Thymus (tissue), 11 donors: ENCODE measurements at regions not wholly inside any gene's neighbourhood (a gene's known extent, or its start where the extent isn't known, plus 50 kb on each side); places are given as distances from the start of the nearest gene placed in this dataset.

Experiments used
- DNase-seq, 9 donors: peaks; one replicate each; pipeline ENCODE4 v3.0.0-alpha.2; 2013; ENCODE audit warnings: low spot score in 9 of 9, low read depth in 6 of 9, missing footprints in 1 of 9
- H3K27ac ChIP-seq, 2 donors: one replicate each; pipeline ENCODE4 v1.5.1; 2013; ENCODE audit warnings: control low read depth in 1 of 2, low read depth in 1 of 2, low read length in 1 of 2, mild to moderate bottlenecking in 1 of 2, moderate library complexity in 1 of 2
- H3K27me3 ChIP-seq, 2 donors: one replicate each; pipeline ENCODE4 v1.5.1; 2013; ENCODE audit warnings: low read length in 1 of 2; ENCODE audit not compliant: control insufficient read depth in 2 of 2, insufficient read depth in 1 of 2
- H3K36me3 ChIP-seq, 2 donors: one replicate each; pipeline ENCODE4 v1.5.1; 2013; ENCODE audit warnings: low read length in 1 of 2, mild to moderate bottlenecking in 1 of 2, moderate library complexity in 1 of 2; ENCODE audit not compliant: control insufficient read depth in 2 of 2, insufficient read depth in 2 of 2
- H3K4me1 ChIP-seq, 2 donors: one replicate each; pipeline ENCODE4 v1.5.1; 2013; ENCODE audit warnings: low read length in 2 of 2; ENCODE audit not compliant: control insufficient read depth in 2 of 2, insufficient read depth in 2 of 2
- H3K4me3 ChIP-seq, 2 donors: one replicate each; pipeline ENCODE4 v1.5.1; 2013; ENCODE audit warnings: low read length in 2 of 2, control low read depth in 1 of 2, mild to moderate bottlenecking in 1 of 2
- H3K9me3 ChIP-seq, 2 donors: one replicate each; pipeline ENCODE4 v1.5.1; 2013; ENCODE audit warnings: low read length in 1 of 2, mild to moderate bottlenecking in 1 of 2; ENCODE audit not compliant: control insufficient read depth in 2 of 2, insufficient read depth in 1 of 2
- WGBS: extraction: QIAGEN DNeasy Blood & Tissue Kit; methylation state at CpG from one replicate; pipeline ENCODE4 v1.1.7; 2013; 5-methylcytosine and 5-hydroxymethylcytosine counted together
- donor health status: healthy.

DNA sequence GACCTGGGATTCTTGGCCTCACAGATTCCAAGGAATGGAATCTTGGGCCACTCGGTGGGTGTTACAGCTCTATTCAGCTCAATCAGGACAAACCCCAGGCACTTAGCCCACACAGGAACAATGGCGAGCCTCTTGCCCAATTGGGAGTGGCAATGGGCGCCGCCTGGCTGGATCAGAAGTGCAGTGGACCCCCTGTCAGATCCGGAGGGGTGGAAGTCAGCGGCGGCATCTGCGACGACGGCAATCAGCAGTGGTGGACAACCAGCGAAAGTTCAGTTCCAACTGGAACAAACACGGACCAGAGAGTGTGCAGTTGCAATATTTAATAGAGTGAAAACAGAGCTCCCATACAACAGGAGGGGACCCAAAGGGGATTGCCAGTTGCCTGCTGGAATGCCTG is 378.3 kb downstream of the CDH9 start:
- Histone ChIP-seq H3K27ac (no peak overlapping the region), H3K9me3 (peaks cover 1 to 15% of the 10 kb centered on the region in 2 donors), H3K27me3 (no peaks in the 10 kb centered on the region), H3K4me3 (no peak overlapping the region), H3K36me3 (no peaks in the 10 kb centered on the region), H3K4me1 (no peaks in the 10 kb centered on the region)
- DNase-seq, result no peak
- WGBS, result 94% methylated on average over 12 of the region's 12 CpGs

DNA sequence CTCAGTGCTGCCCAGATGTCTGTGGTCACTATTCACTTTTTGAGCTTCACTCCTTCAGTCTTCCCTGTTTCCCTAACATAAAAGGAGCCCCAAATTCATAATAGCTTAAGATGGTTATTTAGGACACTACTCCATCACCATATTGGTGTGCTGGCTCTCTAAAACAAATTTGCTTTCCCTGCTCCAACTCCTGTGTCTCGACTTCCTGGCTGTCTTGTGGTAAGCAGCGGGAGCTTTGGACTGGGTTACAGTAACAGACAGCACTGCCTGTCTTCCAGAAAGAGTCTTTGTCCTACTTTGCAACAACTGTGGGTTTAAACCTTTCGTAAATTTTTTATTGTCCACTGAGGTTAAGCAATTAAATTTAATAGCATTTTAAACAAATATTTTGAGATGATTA is 389.4 kb downstream of the CDH9 start:
- H3K27me3 ChIP-seq, result no peaks in the 10 kb centered on the region
- no peaks in the 10 kb centered on the region for H3K36me3 ChIP-seq
- H3K4me3 ChIP-seq, result no peak overlapping the region
- no peak for DNase-seq
- H3K27ac ChIP-seq, result no peak overlapping the region
- H3K9me3 ChIP-seq, result peaks cover 0 to 4% of the 10 kb centered on the region in 2 donors
- no peaks in the 10 kb centered on the region for H3K4me1 ChIP-seq
- 63% methylated on average over 3 of the region's 3 CpGs for WGBS

DNA sequence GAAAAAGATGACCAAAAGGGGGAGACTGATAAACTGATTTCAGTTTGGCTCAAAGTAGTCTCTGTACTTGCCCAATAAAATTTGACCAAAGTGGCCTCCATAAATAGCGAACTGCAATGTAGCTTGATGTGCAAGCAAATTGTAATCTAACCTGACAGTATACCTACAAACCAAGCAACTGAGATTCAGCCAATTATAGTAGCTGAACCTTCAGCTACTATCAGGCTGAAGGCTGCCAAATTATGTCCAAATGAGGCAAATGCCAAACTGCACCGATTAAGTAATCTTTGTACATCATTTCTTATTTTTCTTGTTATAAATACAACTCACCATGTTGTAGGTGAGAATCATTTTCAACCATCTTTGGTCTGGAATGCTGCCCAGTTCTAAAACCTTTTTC is 390.6 kb downstream of the CDH9 start:
- 88% methylated on average over 2 of the region's 2 CpGs for WGBS
- no peak overlapping the region for H3K27ac ChIP-seq
- H3K36me3 ChIP-seq, result no peaks in the 10 kb centered on the region
- peaks cover 0 to 4% of the 10 kb centered on the region in 2 donors for H3K9me3 ChIP-seq
- DNase-seq, result no peak
- no peaks in the 10 kb centered on the region for H3K4me1 ChIP-seq
- H3K4me3 ChIP-seq, result no peak overlapping the region
- no peaks in the 10 kb centered on the region for H3K27me3 ChIP-seq

DNA sequence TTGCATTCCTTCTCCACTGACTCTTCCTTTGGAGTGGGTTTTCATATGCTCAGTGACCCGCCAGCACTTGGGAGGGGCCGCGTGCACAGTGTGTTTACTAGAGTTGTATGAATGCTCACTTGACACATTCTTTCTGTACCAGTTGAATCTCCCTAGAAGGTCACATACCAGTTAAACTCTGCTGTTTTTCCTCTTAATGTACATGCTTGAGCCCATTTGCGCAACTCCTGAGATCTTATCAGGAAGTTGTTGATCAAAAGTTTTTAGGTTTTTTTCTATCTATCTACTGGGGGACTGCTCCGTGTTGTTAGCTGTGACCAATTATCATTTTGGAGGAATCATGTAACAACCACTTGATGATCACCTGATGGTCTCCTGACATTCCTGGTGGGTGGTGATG is 392.7 kb downstream of the CDH9 start:
- Histone ChIP-seq H3K4me1 (no peaks in the 10 kb centered on the region), H3K9me3 (peaks cover 0 to 4% of the 10 kb centered on the region in 2 donors), H3K27ac (no peak overlapping the region), H3K27me3 (no peaks in the 10 kb centered on the region), H3K4me3 (no peak overlapping the region), H3K36me3 (no peaks in the 10 kb centered on the region)
- 96% methylated on average over 5 of the region's 5 CpGs for WGBS
- no peak for DNase-seq

DNA sequence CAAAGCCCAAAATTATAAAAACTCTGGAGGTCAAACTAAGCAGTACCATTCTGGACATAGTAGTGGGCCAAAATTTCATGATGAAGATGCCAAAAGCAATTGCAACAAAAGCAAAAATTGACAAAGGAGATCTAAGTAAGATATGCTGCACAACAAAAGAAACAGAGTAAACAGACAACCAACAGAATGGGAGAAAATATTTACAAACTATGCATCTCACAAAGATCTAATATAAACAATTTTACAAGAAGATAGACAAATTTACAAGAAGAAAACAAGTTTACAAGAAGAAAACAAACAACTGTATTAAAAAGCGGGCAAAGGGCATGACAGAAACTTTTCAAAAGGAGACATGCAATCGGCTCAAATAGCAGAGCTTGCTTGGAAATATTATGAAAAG is 396.9 kb downstream of the CDH9 start:
- Histone ChIP-seq H3K27me3 (no peaks in the 10 kb centered on the region), H3K4me3 (no peak overlapping the region), H3K9me3 (peaks cover 0 to 4% of the 10 kb centered on the region in 2 donors), H3K36me3 (no peaks in the 10 kb centered on the region), H3K27ac (no peak overlapping the region), H3K4me1 (no peaks in the 10 kb centered on the region)
- DNase-seq, result no peak
- WGBS, result 94% methylated on average over 2 of the region's 2 CpGs

DNA sequence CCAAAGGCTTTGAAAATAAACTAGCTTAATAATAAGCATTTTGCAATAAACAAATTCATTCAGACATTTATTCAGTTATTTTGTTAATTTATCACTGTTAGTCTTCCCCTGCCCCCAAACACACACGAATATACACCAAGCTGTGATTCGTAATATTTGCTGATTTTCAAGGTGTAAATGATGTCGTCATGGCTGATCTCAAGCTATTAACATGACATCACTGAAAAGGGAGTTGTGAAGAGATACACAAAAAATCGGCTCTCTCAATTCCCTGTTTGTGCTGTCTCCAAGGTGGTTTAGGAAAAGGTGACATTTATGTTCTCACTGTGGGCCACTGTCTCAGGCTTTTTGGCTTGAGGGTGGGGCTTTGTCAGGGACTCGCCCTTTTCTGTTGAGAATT is 413.3 kb downstream of the CDH9 start:
- WGBS, result 87% methylated on average over 5 of the region's 5 CpGs
- DNase-seq, result no peak
- H3K27me3 ChIP-seq, result no peaks in the 10 kb centered on the region

DNA sequence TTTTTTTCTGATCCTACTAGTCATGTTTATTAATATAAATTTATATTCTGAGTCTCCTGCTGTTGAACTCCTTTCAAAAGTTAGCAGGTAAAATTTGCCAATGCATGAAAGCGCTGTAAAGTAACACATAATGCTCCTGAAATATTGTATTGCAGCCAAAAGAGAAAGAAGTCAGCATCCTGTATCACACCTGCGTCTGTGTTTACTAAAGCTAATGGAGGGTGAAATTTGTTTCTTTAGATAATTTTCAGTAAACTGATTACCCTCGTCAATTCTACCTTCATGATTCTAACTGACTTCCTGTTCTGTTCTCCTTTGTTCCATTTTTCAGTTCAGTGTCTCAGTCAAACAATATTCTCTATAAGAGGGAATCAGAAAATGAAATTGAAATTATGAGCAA is 415.4 kb downstream of the CDH9 start:
- no peak for DNase-seq
- no peaks in the 10 kb centered on the region for H3K4me1 ChIP-seq
- no peaks in the 10 kb centered on the region for H3K36me3 ChIP-seq
- no peak overlapping the region for H3K27ac ChIP-seq
- no peaks in the 10 kb centered on the region for H3K9me3 ChIP-seq
- no peak overlapping the region for H3K4me3 ChIP-seq
- WGBS, result 77% methylated on average over 3 of the region's 3 CpGs
- H3K27me3 ChIP-seq, result no peaks in the 10 kb centered on the region

More for the DNA sequence above, 413.3 kb downstream of the CDH9 start:
- H3K4me3 ChIP-seq, result no peak overlapping the region
- H3K27ac ChIP-seq, result no peak overlapping the region
- H3K36me3 ChIP-seq, result no peaks in the 10 kb centered on the region
- H3K9me3 ChIP-seq, result no peaks in the 10 kb centered on the region
- H3K4me1 ChIP-seq, result no peaks in the 10 kb centered on the region

DNA sequence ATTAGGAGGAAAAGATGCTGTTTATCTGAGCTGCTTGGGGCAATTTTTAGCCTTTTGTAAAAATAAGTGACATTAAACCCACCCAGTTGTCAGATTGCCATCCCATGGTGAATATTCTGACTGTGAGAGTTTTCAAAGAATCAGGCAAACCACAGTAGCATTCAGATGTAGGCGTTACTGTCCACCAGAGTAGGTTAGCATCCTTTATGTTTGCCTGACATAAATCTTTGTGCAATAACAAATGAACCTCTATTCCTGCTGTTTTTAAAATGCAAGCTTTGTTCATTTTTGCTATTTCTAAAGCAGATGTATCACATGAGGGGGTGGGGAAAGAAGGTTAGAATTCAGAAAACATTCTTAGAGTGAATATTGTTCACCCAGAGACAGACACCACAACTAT is 427.8 kb downstream of the CDH9 start:
- WGBS, result 86% methylated on average over 1 of the region's 1 CpG

DNA sequence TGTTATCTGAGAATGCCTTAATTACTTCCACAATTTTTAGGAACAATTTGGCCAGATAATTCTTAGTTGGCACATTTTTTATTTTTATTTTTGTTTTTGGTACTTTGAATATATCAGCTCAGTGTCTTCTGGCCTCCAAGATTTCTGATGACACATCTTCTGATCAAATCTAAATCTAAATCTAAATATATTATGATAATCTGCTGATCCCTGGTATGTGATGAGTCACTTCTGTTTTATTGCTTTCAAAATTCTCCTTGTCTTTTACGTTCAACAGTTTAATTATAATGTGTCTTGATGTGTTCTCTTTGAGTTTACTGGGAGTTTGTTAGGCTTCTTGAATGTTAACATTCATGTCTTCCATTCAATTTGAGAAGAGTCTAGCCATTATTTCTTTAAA is 436.8 kb downstream of the CDH9 start:
- 92% methylated on average over 1 of the region's 1 CpG for WGBS

More for the DNA sequence above, 427.8 kb downstream of the CDH9 start:
- Histone ChIP-seq H3K27me3 (no peaks in the 10 kb centered on the region), H3K9me3 (no peaks in the 10 kb centered on the region), H3K4me1 (no peaks in the 10 kb centered on the region), H3K4me3 (no peak overlapping the region), H3K27ac (no peak overlapping the region), H3K36me3 (no peaks in the 10 kb centered on the region)
- DNase-seq, result no peak

More for the DNA sequence above, 436.8 kb downstream of the CDH9 start:
- Histone ChIP-seq H3K9me3 (peaks cover 0 to 4% of the 10 kb centered on the region in 2 donors), H3K4me3 (no peak overlapping the region), H3K27ac (no peak overlapping the region), H3K27me3 (no peaks in the 10 kb centered on the region), H3K4me1 (no peaks in the 10 kb centered on the region), H3K36me3 (no peaks in the 10 kb centered on the region)
- no peak for DNase-seq
